ENCODE measurements at regions not wholly inside any gene's neighbourhood (a gene's known extent, or its start where the extent isn't known, plus 50 kb on each side); places are given as distances from the start of the nearest gene placed in this dataset.

- TF ChIP-seq EZH2phosphoT487 (IDR thresholded peaks at IDR 0.05; ENCODE audit: insufficient read depth, low read depth) (no peak), EZH2 (IDR thresholded peaks at IDR 0.05; ENCODE audit: insufficient read depth, poor library complexity, severe bottlenecking) (no peak)
These were observed 218.7 kb upstream of the PIEZO2 start for GRCh38 chr18:11368020-11368419.

Data from GM23248 (cell line).